Glutamatergic neuron (in vitro differentiated cells): ENCODE measurements at regions not wholly inside any gene's neighbourhood (a gene's known extent, or its start where the extent isn't known, plus 50 kb on each side); places are given as distances from the start of the nearest gene placed in this dataset.

Source experiments
- DNase-seq: peaks from one replicate; pipeline ENCODE4 v3.0.0; 2022
- H3K27ac Mint-ChIP-seq: one replicate; pipeline ENCODE4 v1.8.0; 2020; ENCODE audit warnings: mild to moderate bottlenecking, mixed read lengths, inconsistent platforms; ENCODE audit not compliant: unreplicated experiment
- H3K27me3 Mint-ChIP-seq: one replicate; pipeline ENCODE4 v1.8.0; 2020; ENCODE audit warnings: mild to moderate bottlenecking, moderate library complexity, mixed read lengths, inconsistent platforms; ENCODE audit not compliant: unreplicated experiment
- H3K36me3 Mint-ChIP-seq: one replicate; pipeline ENCODE4 v1.8.0; 2020; ENCODE audit warnings: mild to moderate bottlenecking, mixed read lengths, inconsistent platforms; ENCODE audit not compliant: unreplicated experiment
- H3K4me1 Mint-ChIP-seq: one replicate; pipeline ENCODE4 v1.8.0; 2020; ENCODE audit warnings: mild to moderate bottlenecking, low read depth, mixed read lengths, inconsistent platforms; ENCODE audit not compliant: unreplicated experiment
- H3K4me3 Mint-ChIP-seq: one replicate; pipeline ENCODE4 v1.8.0; 2020; ENCODE audit warnings: mild to moderate bottlenecking, mixed read lengths, inconsistent platforms; ENCODE audit not compliant: unreplicated experiment
- H3K9me3 Mint-ChIP-seq: one replicate; pipeline ENCODE4 v1.8.0; 2020; ENCODE audit warnings: mild to moderate bottlenecking, moderate library complexity, mixed read lengths, inconsistent platforms; ENCODE audit not compliant: unreplicated experiment
- CTCF ChIP-seq: fragments of 200-600 bp; sonication (generic); IDR thresholded peaks from one replicate; pipeline ENCODE4 v1.5.0; 2021; ENCODE audit not compliant: partially characterized antibody, unreplicated experiment

- H3K36me3 Mint-ChIP-seq = no peaks in the 10 kb centered on the region
- DNase-seq = no peak
- no peak for TF ChIP-seq CTCF
- H3K9me3 Mint-ChIP-seq = peaks cover 3% of the 10 kb centered on the region
- peaks cover 10% of the 10 kb centered on the region for H3K27me3 Mint-ChIP-seq
- no peak overlapping the region for H3K27ac Mint-ChIP-seq
- peaks cover 5% of the 10 kb centered on the region for H3K4me1 Mint-ChIP-seq
- no peak overlapping the region for H3K4me3 Mint-ChIP-seq
These were observed 112.4 kb downstream of the MICALL2 start for GRCh38 chr7:1346851-1347250.

- peaks cover 3% of the 10 kb centered on the region for H3K9me3 Mint-ChIP-seq
- no peak for DNase-seq
- peaks cover 2% of the 10 kb centered on the region for H3K4me1 Mint-ChIP-seq
- peaks cover 7% of the 10 kb centered on the region for H3K27me3 Mint-ChIP-seq
- H3K4me3 Mint-ChIP-seq = no peak overlapping the region
- H3K27ac Mint-ChIP-seq = no peak overlapping the region
- no peak for TF ChIP-seq CTCF
- no peaks in the 10 kb centered on the region for H3K36me3 Mint-ChIP-seq
These were observed 111.0 kb downstream of the MICALL2 start for GRCh38 chr7:1348096-1348822.

GRCh38 chr7:1348823-1349335, 110.4 kb downstream of the MICALL2 start:
- no peak for DNase-seq
- H3K4me1 Mint-ChIP-seq = peaks cover 2% of the 10 kb centered on the region
- H3K36me3 Mint-ChIP-seq = no peaks in the 10 kb centered on the region
- no peak overlapping the region for H3K4me3 Mint-ChIP-seq
- H3K27me3 Mint-ChIP-seq = peaks cover 7% of the 10 kb centered on the region
- H3K9me3 Mint-ChIP-seq = peaks cover 4% of the 10 kb centered on the region
- TF ChIP-seq CTCF = no peak
- no peak overlapping the region for H3K27ac Mint-ChIP-seq

- Mint-ChIP-seq H3K27ac (no peak overlapping the region), H3K4me1 (peaks cover 2% of the 10 kb centered on the region), H3K4me3 (no peak overlapping the region), H3K27me3 (peaks cover 4% of the 10 kb centered on the region), H3K36me3 (no peaks in the 10 kb centered on the region), H3K9me3 (peaks cover 4% of the 10 kb centered on the region)
- no peak for DNase-seq
- no peak for TF ChIP-seq CTCF
These were observed 109.9 kb downstream of the MICALL2 start for GRCh38 chr7:1349351-1349761.

- TF ChIP-seq CTCF = no peak
- DNase-seq = no peak
- H3K36me3 Mint-ChIP-seq = no peaks in the 10 kb centered on the region
- peaks cover 7% of the 10 kb centered on the region for H3K27me3 Mint-ChIP-seq
- peaks cover 7% of the 10 kb centered on the region for H3K9me3 Mint-ChIP-seq
- H3K27ac Mint-ChIP-seq = no peak overlapping the region
- peaks cover 7% of the 10 kb centered on the region for H3K4me1 Mint-ChIP-seq
- H3K4me3 Mint-ChIP-seq = no peak overlapping the region
These were observed 107.2 kb downstream of the MICALL2 start for GRCh38 chr7:1351881-1352625.
